Left lung (tissue), 4 donors: ENCODE measurements at regions not wholly inside any gene's neighbourhood (a gene's known extent, or its start where the extent isn't known, plus 50 kb on each side); places are given as distances from the start of the nearest gene placed in this dataset.

Source experiments
- ATAC-seq: fragments of 200-7000 bp; cut with Tn5 transposase; one replicate; pipeline ENCODE4 v1.9.1; 2020; ENCODE audit warnings: moderate library complexity
- DNase-seq, 4 donors: peaks; one replicate each; pipeline ENCODE4 v3.0.0-alpha.2; 2013 to 2020
- H3K27ac ChIP-seq, 2 donors: fragments of 200-600 bp; sonication (generic) in 1 of 2; one replicate each; pipeline versions ENCODE4 v1.5.0 to v1.8.0; 2020 to 2021
- H3K27me3 ChIP-seq, 2 donors: fragments of 200-600 bp; sonication (generic) in 1 of 2; one replicate each; pipeline versions ENCODE4 v1.5.0 to v1.8.0; 2020 to 2021
- H3K36me3 ChIP-seq, 2 donors: fragments of 200-600 bp; sonication (generic) in 1 of 2; one replicate each; pipeline versions ENCODE4 v1.5.0 to v1.8.0; 2020 to 2021
- H3K4me1 ChIP-seq, 2 donors: fragments of 200-600 bp; one replicate each; pipeline ENCODE4 v1.8.0; 2021
- H3K4me3 ChIP-seq, 2 donors: fragments of 200-600 bp; sonication (generic) in 1 of 2; one replicate each; pipeline versions ENCODE4 v1.5.0 to v1.8.0; 2020 to 2021; ENCODE audit warnings: mild to moderate bottlenecking in 1 of 2
- H3K9me3 ChIP-seq, 2 donors: fragments of 200-600 bp; sonication (generic) in 1 of 2; one replicate each; pipeline versions ENCODE4 v1.5.0 to v1.8.0; 2020 to 2021
- intact Hi-C, 2 donors: fragments of 100-400 bp; cut with DNase I; formaldehyde crosslinking; loops; one replicate each; pipeline versions ENCODE4 v1.11.2 to v1.14.2; 2022
- TF ChIP-seq, protein P1 (sequence below), 2 donors: fragments of 200-600 bp; sonication (generic) in 1 of 2; IDR thresholded peaks; one replicate each; pipeline versions ENCODE4 v1.5.0 to v1.8.0; 2021; ENCODE audit warnings: antibody characterized with exemption in 2 of 2
- donor health status: DM: no; HTN: yes; CAD: no.
- donor health status: DM: no; HTN: no; CAD: no.

DNA sequence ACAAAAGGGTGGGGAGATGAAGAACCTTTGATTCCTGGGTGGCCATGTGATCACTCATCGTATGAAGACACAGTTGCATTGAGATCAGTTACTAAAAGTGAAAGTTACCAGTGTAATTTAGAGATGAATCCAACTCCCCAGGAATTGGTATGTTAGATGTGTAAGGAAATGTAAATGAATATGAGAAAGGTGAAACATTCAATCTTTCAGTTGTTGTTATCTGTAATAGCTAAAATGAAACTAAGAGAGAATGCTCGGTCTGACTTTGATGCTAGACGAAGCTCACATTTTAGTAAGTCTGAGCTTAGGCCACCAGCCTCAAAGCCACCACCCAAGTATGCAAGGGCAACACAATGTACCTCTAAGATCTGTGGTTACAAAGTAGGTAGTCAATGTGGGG lies 194.3 kb upstream of the POF1B start:
- Histone ChIP-seq H3K9me3 (no peaks in the 10 kb centered on the region), H3K4me1 (no peaks in the 10 kb centered on the region), H3K4me3 (no peak overlapping the region), H3K27me3 (no peaks in the 10 kb centered on the region), H3K36me3 (no peaks in the 10 kb centered on the region), H3K27ac (no peak overlapping the region)
- TF ChIP-seq, protein P1, sequence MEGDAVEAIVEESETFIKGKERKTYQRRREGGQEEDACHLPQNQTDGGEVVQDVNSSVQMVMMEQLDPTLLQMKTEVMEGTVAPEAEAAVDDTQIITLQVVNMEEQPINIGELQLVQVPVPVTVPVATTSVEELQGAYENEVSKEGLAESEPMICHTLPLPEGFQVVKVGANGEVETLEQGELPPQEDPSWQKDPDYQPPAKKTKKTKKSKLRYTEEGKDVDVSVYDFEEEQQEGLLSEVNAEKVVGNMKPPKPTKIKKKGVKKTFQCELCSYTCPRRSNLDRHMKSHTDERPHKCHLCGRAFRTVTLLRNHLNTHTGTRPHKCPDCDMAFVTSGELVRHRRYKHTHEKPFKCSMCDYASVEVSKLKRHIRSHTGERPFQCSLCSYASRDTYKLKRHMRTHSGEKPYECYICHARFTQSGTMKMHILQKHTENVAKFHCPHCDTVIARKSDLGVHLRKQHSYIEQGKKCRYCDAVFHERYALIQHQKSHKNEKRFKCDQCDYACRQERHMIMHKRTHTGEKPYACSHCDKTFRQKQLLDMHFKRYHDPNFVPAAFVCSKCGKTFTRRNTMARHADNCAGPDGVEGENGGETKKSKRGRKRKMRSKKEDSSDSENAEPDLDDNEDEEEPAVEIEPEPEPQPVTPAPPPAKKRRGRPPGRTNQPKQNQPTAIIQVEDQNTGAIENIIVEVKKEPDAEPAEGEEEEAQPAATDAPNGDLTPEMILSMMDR (IDR thresholded peaks at IDR 0.05), result no peak
- ATAC-seq, result no peak
- no peak for DNase-seq
- intact Hi-C loops, result no loop called here

DNA sequence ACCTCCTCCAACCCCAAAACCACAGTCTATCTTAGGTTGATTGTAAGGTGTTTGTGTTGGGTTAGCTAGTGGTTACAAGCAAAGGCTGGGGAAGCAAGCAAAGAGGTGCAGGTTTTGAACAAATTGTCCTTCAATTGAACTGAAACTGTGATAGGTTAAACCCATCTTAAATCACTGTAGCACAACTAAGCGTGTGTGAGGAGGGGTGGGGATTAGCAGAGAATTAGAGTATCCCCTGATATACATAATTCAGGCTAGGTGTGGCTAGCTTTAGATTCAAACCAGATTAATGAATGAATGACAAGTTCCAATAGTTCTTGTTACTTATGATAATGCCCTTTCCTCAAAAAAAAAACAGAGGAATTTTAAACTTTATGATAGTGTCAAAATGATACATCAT lies 191.0 kb upstream of the POF1B start:
- no peaks in the 10 kb centered on the region for H3K27me3 ChIP-seq
- no peak for DNase-seq
- no peaks in the 10 kb centered on the region for H3K4me1 ChIP-seq
- intact Hi-C loops, result no loop called here
- H3K27ac ChIP-seq, result no peak overlapping the region
- no peaks in the 10 kb centered on the region for H3K9me3 ChIP-seq
- TF ChIP-seq, protein P1 (IDR thresholded peaks at IDR 0.05), result no peak
- no peaks in the 10 kb centered on the region for H3K36me3 ChIP-seq
- ATAC-seq, result no peak
- no peak overlapping the region for H3K4me3 ChIP-seq

DNA sequence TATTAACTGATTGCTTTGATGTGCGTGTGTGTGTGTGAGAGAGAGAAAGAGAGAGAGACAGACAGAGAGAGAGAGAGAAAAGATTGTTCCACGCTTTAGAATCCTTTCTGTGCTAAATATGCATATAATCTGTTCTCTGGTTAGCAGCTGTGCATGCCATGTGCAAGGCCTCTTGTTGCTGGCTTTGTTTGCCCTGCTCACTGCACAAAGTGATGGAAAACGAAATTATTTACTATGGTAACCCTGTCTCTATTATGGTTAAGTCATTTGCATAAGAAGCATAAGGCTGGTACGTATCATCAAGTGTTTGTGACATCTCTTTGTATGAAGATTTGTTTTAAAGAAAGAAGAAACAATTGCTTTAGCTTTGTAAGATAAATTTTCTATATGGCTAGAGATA lies 190.2 kb upstream of the POF1B start:
- H3K4me1 ChIP-seq, result no peaks in the 10 kb centered on the region
- DNase-seq, result no peak
- H3K4me3 ChIP-seq, result no peak overlapping the region
- H3K27ac ChIP-seq, result no peak overlapping the region
- TF ChIP-seq, protein P1 (IDR thresholded peaks at IDR 0.05), result no peak
- H3K9me3 ChIP-seq, result no peaks in the 10 kb centered on the region
- intact Hi-C loops, result no loop called here
- H3K36me3 ChIP-seq, result no peaks in the 10 kb centered on the region
- no peak for ATAC-seq
- H3K27me3 ChIP-seq, result no peaks in the 10 kb centered on the region

DNA sequence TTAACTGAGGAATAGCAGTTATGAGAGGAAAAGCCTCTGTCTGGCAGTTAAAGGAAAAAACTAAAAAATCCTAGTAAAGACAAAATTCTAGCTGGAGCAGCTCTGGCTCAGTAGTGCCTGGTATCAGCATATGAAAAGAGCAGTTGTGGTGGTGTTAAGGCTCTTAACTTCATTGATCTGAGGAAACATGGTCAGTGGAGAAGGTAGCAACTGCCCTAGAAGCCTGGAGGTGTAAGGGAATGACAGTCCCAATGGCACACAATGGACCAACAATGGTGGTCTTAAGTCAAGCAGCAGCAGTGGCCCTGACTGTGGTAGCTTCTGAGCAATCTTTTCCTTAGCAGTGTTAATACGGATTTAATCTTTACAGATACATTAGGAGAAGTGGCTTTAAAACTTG lies 189.6 kb upstream of the POF1B start:
- no peak for ATAC-seq
- TF ChIP-seq, protein P1 (IDR thresholded peaks at IDR 0.05), result no peak
- Histone ChIP-seq H3K4me3 (no peak overlapping the region), H3K9me3 (no peaks in the 10 kb centered on the region), H3K4me1 (no peaks in the 10 kb centered on the region), H3K27me3 (no peaks in the 10 kb centered on the region), H3K36me3 (no peaks in the 10 kb centered on the region), H3K27ac (no peak overlapping the region)
- DNase-seq, result no peak
- intact Hi-C loops, result no loop called here

DNA sequence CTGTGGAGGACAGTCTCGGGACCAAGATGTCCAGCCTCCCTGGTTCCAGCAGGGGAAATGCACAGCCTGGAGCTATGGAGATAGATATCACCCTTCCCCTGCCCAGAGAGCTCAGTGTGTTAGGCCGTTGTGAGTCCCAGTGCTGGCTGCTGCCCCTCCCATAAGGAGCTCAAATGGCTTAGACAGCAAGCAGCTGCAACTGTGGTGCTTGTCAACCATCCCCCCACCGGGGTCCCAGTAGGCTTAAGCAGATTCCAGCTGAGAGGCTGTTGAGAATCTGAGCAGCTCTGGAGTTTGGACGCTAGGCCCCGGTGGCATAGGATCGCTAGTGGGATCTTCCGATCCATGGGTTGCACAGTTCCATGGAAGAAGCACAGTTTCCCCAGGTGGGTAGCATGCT lies 181.8 kb upstream of the POF1B start:
- ATAC-seq (no peak), DNase-seq (peak in 1 of 4 donors; percentile 5)
- intact Hi-C loops, result no loop called here
- no peaks in the 10 kb centered on the region for H3K36me3 ChIP-seq
- TF ChIP-seq, protein P1 (IDR thresholded peaks at IDR 0.05), result no peak
- H3K4me1 ChIP-seq, result no peaks in the 10 kb centered on the region
- no peaks in the 10 kb centered on the region for H3K27me3 ChIP-seq
- no peak overlapping the region for H3K4me3 ChIP-seq
- no peak overlapping the region for H3K27ac ChIP-seq
- H3K9me3 ChIP-seq, result no peaks in the 10 kb centered on the region
